ENCODE measurements at regions not wholly inside any gene's neighbourhood (a gene's known extent, or its start where the extent isn't known, plus 50 kb on each side); places are given as distances from the start of the nearest gene placed in this dataset.

GRCh38 chr3:20743553-20744321, 557.7 kb upstream of the SGO1 start:
- no peaks in the 10 kb centered on the region for H3K9me2 ChIP-seq (replicated peaks; ENCODE audit: low read depth, low read length)
- no peaks in the 10 kb centered on the region for H3F3A ChIP-seq (ENCODE audit: low read depth)
- H2AFZ ChIP-seq (ENCODE audit: low read length), result no peak overlapping the region
- H3K4me2 ChIP-seq (ENCODE audit: low read depth, low read length, poor library complexity, severe bottlenecking), result no peak overlapping the region
- H3K9me3 ChIP-seq (ENCODE audit: insufficient read depth, low read depth, low read length), result no peaks in the 10 kb centered on the region
- no peaks in the 10 kb centered on the region for H3K27me3 ChIP-seq (ENCODE audit: insufficient read depth, low read length, poor library complexity, severe bottlenecking)
- H3K36me3 ChIP-seq (ENCODE audit: insufficient read depth, low read length), result no peaks in the 10 kb centered on the region
- TF ChIP-seq CTCF (conservative IDR thresholded peaks at IDR 0.05; ENCODE audit: low read length), result no peak
- no peak for TF ChIP-seq EZH2phosphoT487 (IDR thresholded peaks at IDR 0.05; ENCODE audit: borderline replicate concordance)
- no peaks in the 10 kb centered on the region for H3K4me1 ChIP-seq (ENCODE audit: insufficient read depth, low read length, poor library complexity, severe bottlenecking)
- no peak overlapping the region for H3K9ac ChIP-seq (ENCODE audit: low read depth, low read length, poor library complexity, severe bottlenecking)
- no peaks in the 10 kb centered on the region for H4K20me1 ChIP-seq (ENCODE audit: insufficient read depth, low read length, poor library complexity, severe bottlenecking)
- no peaks in the 10 kb centered on the region for H3K79me2 ChIP-seq (ENCODE audit: insufficient read depth, low read length)
- no peak overlapping the region for H3K4me3 ChIP-seq (ENCODE audit: low read length, poor library complexity, severe bottlenecking)

- Histone ChIP-seq H4K20me1 (ENCODE audit: insufficient read depth, low read length, poor library complexity, severe bottlenecking) (no peaks in the 10 kb centered on the region), H3K4me3 (ENCODE audit: low read length, poor library complexity, severe bottlenecking) (no peak overlapping the region), H3K36me3 (ENCODE audit: insufficient read depth, low read length) (no peaks in the 10 kb centered on the region), H3K9me2 (replicated peaks; ENCODE audit: low read depth, low read length) (no peaks in the 10 kb centered on the region), H3F3A (ENCODE audit: low read depth) (no peaks in the 10 kb centered on the region), H2AFZ (ENCODE audit: low read length) (no peak overlapping the region), H3K9me3 (ENCODE audit: insufficient read depth, low read depth, low read length) (no peaks in the 10 kb centered on the region), H3K79me2 (ENCODE audit: insufficient read depth, low read length) (no peaks in the 10 kb centered on the region), H3K4me2 (ENCODE audit: low read depth, low read length, poor library complexity, severe bottlenecking) (no peak overlapping the region), H3K9ac (ENCODE audit: low read depth, low read length, poor library complexity, severe bottlenecking) (no peak overlapping the region), H3K27me3 (ENCODE audit: insufficient read depth, low read length, poor library complexity, severe bottlenecking) (no peaks in the 10 kb centered on the region), H3K4me1 (ENCODE audit: insufficient read depth, low read length, poor library complexity, severe bottlenecking) (no peaks in the 10 kb centered on the region)
- TF ChIP-seq EZH2phosphoT487 (IDR thresholded peaks at IDR 0.05; ENCODE audit: borderline replicate concordance), result no peak
- TF ChIP-seq CTCF (conservative IDR thresholded peaks at IDR 0.05; ENCODE audit: low read length), result no peak
Observed at GRCh38 chr3:20742903-20743552, 557.0 kb upstream of the SGO1 start.

- Histone ChIP-seq H3K9me3 (ENCODE audit: insufficient read depth, low read depth, low read length) (no peaks in the 10 kb centered on the region), H4K20me1 (ENCODE audit: insufficient read depth, low read length, poor library complexity, severe bottlenecking) (no peaks in the 10 kb centered on the region), H3K4me2 (ENCODE audit: low read depth, low read length, poor library complexity, severe bottlenecking) (no peak overlapping the region), H3K36me3 (ENCODE audit: insufficient read depth, low read length) (no peaks in the 10 kb centered on the region), H3K27me3 (ENCODE audit: insufficient read depth, low read length, poor library complexity, severe bottlenecking) (no peaks in the 10 kb centered on the region), H2AFZ (ENCODE audit: low read length) (no peak overlapping the region), H3K79me2 (ENCODE audit: insufficient read depth, low read length) (no peaks in the 10 kb centered on the region), H3K4me3 (ENCODE audit: low read length, poor library complexity, severe bottlenecking) (no peak overlapping the region), H3K9me2 (replicated peaks; ENCODE audit: low read depth, low read length) (no peaks in the 10 kb centered on the region), H3K4me1 (ENCODE audit: insufficient read depth, low read length, poor library complexity, severe bottlenecking) (no peaks in the 10 kb centered on the region), H3K9ac (ENCODE audit: low read depth, low read length, poor library complexity, severe bottlenecking) (no peak overlapping the region), H3F3A (ENCODE audit: low read depth) (no peaks in the 10 kb centered on the region)
- no peak for TF ChIP-seq CTCF (conservative IDR thresholded peaks at IDR 0.05; ENCODE audit: low read length)
- no peak for TF ChIP-seq EZH2phosphoT487 (IDR thresholded peaks at IDR 0.05; ENCODE audit: borderline replicate concordance)
Observed at GRCh38 chr3:20741381-20741780, 555.4 kb upstream of the SGO1 start.

All from Loucy (cell line).